Mononuclear cell (primary cell): ENCODE measurements at regions not wholly inside any gene's neighbourhood (a gene's known extent, or its start where the extent isn't known, plus 50 kb on each side); places are given as distances from the start of the nearest gene placed in this dataset.

Experiments
- H3K27me3 ChIP-seq: 2 replicates; pipeline ENCODE4 v1.6.0; 2011; ENCODE audit warnings: low read length, control low read depth; ENCODE audit not compliant: insufficient read depth
- H3K4me1 ChIP-seq: 2 replicates; pipeline ENCODE4 v1.5.1; 2011; ENCODE audit warnings: mild to moderate bottlenecking, low read length, control low read depth; ENCODE audit not compliant: insufficient read depth
- H3K4me3 ChIP-seq: 2 replicates; pipeline ENCODE4 v1.5.1; 2011; ENCODE audit warnings: mild to moderate bottlenecking, low read length, moderate library complexity
- H3K9me3 ChIP-seq: 2 replicates; pipeline ENCODE4 v1.5.1; 2011; ENCODE audit warnings: low read depth, mild to moderate bottlenecking, control low read depth, low read length

DNA sequence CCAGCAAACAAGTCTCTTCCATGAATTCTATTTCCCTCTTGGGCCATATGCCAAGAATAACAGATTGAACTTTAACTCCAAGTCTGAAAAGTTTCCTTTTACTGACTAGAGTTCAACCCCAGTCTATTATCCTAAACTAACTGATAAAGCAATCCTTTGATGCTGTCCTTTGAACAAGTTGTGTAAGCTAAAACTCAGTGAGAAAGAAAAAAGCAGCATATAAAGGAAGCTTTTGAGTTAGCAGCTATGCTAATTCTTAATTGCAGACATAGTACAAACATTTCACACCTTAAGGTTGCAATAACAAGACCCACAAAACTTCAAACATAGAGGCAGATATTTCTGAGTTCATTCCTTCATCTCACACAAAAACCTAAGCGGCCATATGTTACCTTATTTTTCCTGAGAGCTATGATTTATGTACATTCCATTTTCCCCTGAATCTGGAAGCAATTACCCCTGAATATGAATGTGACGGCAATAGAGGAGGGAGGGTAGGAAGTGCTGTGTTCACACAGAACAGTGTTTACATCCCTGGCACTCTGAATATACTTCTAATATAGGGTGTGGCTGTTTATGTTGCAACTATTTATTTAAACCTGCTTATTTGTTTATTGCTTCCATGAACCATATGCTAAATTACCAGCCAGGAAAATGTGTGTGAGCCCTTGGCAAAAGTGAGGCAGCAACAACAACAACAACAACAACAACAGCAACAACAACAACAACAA is 180.6 kb downstream of the IRS1 start:
- no peaks in the 10 kb centered on the region for H3K9me3 ChIP-seq
- H3K27me3 ChIP-seq: no peaks in the 10 kb centered on the region
- no peaks in the 10 kb centered on the region for H3K4me1 ChIP-seq
- H3K4me3 ChIP-seq: no peak overlapping the region

- H3K9me3 ChIP-seq: no peaks in the 10 kb centered on the region
- no peaks in the 10 kb centered on the region for H3K4me1 ChIP-seq
- no peak overlapping the region for H3K4me3 ChIP-seq
- H3K27me3 ChIP-seq: no peaks in the 10 kb centered on the region
These were observed 181.1 kb downstream of the IRS1 start for GRCh38 chr2:226618544-226618874.

GRCh38 chr2:226615891-226616290 is 183.7 kb downstream of the IRS1 start:
- no peaks in the 10 kb centered on the region for H3K4me1 ChIP-seq
- no peak overlapping the region for H3K4me3 ChIP-seq
- no peaks in the 10 kb centered on the region for H3K27me3 ChIP-seq
- no peaks in the 10 kb centered on the region for H3K9me3 ChIP-seq

DNA sequence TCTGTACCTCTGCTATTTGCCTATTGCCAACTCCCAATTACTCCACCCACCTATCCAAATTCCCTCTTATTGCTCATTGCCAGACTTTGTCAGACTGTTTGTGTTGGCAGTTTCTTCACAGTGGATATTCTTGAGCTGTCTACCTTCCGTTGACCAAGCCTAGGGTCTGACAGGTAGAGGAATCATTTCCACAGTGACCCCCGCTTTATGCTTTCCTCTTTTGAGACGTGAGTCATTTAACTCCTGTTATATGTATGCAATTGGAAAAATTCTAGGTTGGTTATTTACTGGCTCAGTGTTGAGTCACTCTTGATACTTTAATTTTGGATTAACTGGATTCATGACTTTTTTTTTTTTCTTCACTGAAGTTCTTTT is 187.7 kb downstream of the IRS1 start:
- Histone ChIP-seq H3K9me3 (no peaks in the 10 kb centered on the region), H3K4me3 (no peak overlapping the region), H3K4me1 (no peaks in the 10 kb centered on the region), H3K27me3 (no peaks in the 10 kb centered on the region)

DNA sequence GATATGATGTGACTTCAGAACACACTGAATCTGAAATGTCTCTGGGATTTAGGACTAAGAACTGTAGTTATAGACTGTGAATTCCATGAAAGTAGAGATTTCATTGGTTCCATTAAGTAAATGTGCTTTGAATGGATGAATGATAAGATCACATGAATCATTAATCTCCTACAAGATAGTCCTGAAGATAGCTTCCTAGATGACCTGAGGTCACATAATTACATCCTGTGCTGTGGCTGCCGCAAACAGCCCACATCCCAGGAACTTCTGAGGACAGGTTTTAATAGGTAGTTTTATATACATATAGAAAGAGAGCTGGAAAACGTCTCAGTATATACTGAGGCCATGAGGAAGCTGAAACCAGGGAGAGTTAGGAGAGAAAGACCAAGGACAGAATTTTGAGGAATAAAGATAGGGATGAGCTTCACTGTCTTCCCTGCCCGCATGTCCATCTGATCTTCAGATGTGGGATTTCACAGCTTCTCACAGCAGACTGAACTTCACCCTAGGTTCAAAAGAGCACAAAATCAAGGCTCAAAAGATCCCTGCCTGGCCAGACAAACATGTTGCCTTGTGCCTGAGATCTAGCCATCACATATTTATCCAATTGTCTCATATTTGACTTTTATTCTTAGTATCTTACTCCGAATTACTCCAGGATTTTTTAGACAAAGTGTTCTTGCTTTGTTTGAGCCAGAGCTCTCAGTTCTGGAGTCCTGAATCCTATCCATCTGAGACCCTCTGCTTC is 188.2 kb downstream of the IRS1 start:
- no peak overlapping the region for H3K4me3 ChIP-seq
- no peaks in the 10 kb centered on the region for H3K27me3 ChIP-seq
- no peaks in the 10 kb centered on the region for H3K9me3 ChIP-seq
- H3K4me1 ChIP-seq: no peaks in the 10 kb centered on the region

- Histone ChIP-seq H3K27me3 (no peaks in the 10 kb centered on the region), H3K9me3 (no peaks in the 10 kb centered on the region), H3K4me3 (no peak overlapping the region), H3K4me1 (no peaks in the 10 kb centered on the region)
These were observed 190.3 kb downstream of the IRS1 start for GRCh38 chr2:226609366-226609765.

- no peaks in the 10 kb centered on the region for H3K27me3 ChIP-seq
- H3K4me3 ChIP-seq: no peak overlapping the region
- H3K9me3 ChIP-seq: no peaks in the 10 kb centered on the region
- no peaks in the 10 kb centered on the region for H3K4me1 ChIP-seq
These were observed 191.2 kb downstream of the IRS1 start for GRCh38 chr2:226608451-226608850.

GRCh38 chr2:226607379-226607778 is 192.2 kb downstream of the IRS1 start:
- no peak overlapping the region for H3K4me3 ChIP-seq
- H3K27me3 ChIP-seq: no peaks in the 10 kb centered on the region
- no peaks in the 10 kb centered on the region for H3K4me1 ChIP-seq
- H3K9me3 ChIP-seq: no peaks in the 10 kb centered on the region

DNA sequence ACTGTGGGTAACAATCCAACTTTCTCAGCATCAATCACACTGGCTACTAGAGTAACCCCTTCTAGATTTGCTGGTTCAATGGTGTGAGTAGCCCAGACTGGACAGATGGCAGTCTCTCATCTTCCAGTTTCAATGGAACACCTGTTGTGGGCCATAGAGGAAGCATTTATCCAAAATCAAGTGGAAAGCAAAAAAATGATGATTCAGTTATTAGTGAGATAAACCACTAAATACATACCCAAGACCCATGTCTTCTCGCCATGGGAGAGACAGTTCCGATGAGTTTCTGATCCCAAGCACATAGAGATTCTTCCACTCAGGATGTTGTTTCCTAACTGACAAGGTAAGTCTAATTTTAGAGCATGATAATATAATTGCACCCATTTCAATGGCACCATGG is 194.0 kb downstream of the IRS1 start:
- H3K4me3 ChIP-seq: no peak overlapping the region
- H3K9me3 ChIP-seq: no peaks in the 10 kb centered on the region
- H3K4me1 ChIP-seq: no peaks in the 10 kb centered on the region
- H3K27me3 ChIP-seq: no peaks in the 10 kb centered on the region

GRCh38 chr2:226603606-226604005 is 196.0 kb downstream of the IRS1 start:
- no peaks in the 10 kb centered on the region for H3K9me3 ChIP-seq
- H3K4me3 ChIP-seq: no peak overlapping the region
- H3K27me3 ChIP-seq: no peaks in the 10 kb centered on the region
- no peaks in the 10 kb centered on the region for H3K4me1 ChIP-seq

DNA sequence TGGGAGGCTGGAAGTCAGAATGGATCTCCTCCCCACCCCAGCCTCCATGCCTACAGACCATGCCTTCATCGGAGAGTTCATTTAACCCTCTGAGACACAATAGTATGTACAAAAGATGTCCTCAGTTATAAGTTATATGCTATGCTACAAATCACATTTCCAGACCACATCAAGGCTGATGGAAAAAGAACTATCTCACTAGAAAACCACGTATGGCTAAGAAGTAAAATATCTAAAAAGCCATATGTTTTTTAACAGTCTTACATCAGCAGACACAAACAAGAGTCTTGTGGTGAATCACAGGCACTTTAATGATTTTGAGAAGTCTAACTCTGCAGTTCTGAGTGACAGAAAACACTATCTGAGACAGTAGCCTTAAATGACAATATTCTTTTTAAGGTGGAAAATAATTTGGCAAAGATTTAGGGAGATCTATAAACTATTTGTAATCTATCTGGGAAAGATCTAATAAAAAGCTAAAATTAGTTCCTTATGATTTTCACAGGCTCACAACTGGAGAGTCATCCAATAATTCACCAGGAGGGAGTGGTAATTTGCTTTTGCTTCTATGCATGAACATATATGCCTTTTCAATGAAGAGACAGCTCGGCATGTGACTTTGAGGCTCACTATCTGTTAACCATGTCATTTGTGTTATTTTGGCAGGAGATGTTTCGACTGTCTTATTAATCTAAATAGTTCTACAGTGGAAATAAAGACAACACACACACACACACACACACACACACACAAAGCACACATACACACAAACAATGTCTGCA is 197.5 kb downstream of the IRS1 start:
- Histone ChIP-seq H3K9me3 (no peaks in the 10 kb centered on the region), H3K27me3 (no peaks in the 10 kb centered on the region), H3K4me3 (no peak overlapping the region), H3K4me1 (no peaks in the 10 kb centered on the region)

DNA sequence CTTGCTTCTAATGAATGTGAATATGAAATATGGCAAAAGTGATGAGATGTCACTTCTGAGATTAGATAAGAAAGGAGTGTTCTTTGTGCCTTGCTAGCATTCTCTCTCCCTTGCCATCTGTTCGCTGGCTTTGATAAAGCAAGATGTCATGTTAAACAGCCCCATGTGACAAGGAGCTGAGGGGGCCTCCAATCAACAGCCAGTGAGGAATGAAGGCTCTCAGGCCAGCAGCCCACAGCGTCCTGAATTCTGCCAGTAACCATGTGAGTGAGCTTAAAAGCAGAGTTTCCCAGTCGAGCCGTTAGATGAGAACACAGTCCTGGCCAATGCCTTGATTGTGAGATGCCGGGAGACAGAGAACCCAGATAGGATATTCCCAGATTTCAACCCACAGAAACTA is 198.8 kb downstream of the IRS1 start:
- Histone ChIP-seq H3K4me1 (no peaks in the 10 kb centered on the region), H3K27me3 (no peaks in the 10 kb centered on the region), H3K4me3 (no peak overlapping the region), H3K9me3 (no peaks in the 10 kb centered on the region)

DNA sequence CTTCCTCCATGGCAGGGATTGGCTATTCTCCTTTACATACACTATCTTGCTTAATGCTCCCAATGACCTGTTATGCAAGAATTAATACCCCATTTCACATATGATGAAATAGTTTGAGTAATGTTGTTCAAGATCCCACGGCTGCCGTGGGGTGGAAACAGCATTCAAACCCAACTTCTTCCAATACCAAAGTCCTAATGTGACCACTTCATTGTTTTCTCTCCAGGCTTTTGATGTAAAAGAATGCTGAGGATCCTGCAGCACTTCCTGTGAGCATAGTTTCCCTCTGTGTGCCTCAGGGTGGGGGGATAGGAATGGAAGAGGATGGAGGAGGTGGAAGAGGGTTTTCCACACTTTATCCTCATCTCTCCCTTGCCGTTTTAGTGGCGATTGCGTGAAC is 199.4 kb downstream of the IRS1 start:
- Histone ChIP-seq H3K27me3 (no peaks in the 10 kb centered on the region), H3K9me3 (no peaks in the 10 kb centered on the region), H3K4me3 (no peak overlapping the region), H3K4me1 (no peaks in the 10 kb centered on the region)

GRCh38 chr2:226589043-226589442 is 210.6 kb downstream of the IRS1 start:
- Histone ChIP-seq H3K27me3 (peaks cover 7% of the 10 kb centered on the region), H3K4me1 (no peaks in the 10 kb centered on the region), H3K4me3 (no peak overlapping the region), H3K9me3 (peaks cover 4% of the 10 kb centered on the region)

GRCh38 chr2:226585130-226585561 is 214.5 kb downstream of the IRS1 start:
- H3K4me1 ChIP-seq: no peaks in the 10 kb centered on the region
- H3K27me3 ChIP-seq: no peaks in the 10 kb centered on the region
- no peak overlapping the region for H3K4me3 ChIP-seq

More at GRCh38 chr2:226585130-226585561, 214.5 kb downstream of the IRS1 start:
- H3K9me3 ChIP-seq: peaks cover 4% of the 10 kb centered on the region
